ENCODE measurements at regions not wholly inside any gene's neighbourhood (a gene's known extent, or its start where the extent isn't known, plus 50 kb on each side); places are given as distances from the start of the nearest gene placed in this dataset.
A peak's percentile ranks its signal among the peaks of the same experiment; 100 is the strongest.

- ATAC-seq (no peak), DNase-seq (ENCODE audit: extremely low read depth in 1 of 4, low spot score in 3 of 4) (no peak), FAIRE-seq (no peak)
- no peaks in the 10 kb centered on the region for H3K79me2 ChIP-seq (ENCODE audit: control insufficient read depth, insufficient read depth, low read length)
- TF ChIP-seq SMAD4 (CRISPR knock-in tag; conservative IDR thresholded peaks at IDR 0.05) (0 out of 2 replicates have a peak, but pooled peaks have one; percentile 27), ZNF395 (CRISPR knock-in tag; IDR thresholded peaks at IDR 0.05) (no peak)
- H3K27ac ChIP-seq (ENCODE audit: extremely low read depth, low read depth, low read length), result no peak overlapping the region
- H4K20me1 ChIP-seq (replicated peaks; ENCODE audit: control insufficient read depth, insufficient read depth, low read length), result no peaks in the 10 kb centered on the region
- H3K9me3 ChIP-seq (replicated peaks; ENCODE audit: control insufficient read depth, insufficient read depth, low read depth, low read length), result no peaks in the 10 kb centered on the region
- H2AFZ ChIP-seq (ENCODE audit: low read depth, low read length), result no peak overlapping the region
- H3K4me1 ChIP-seq (replicated peaks in 1 of 2; ENCODE audit: control insufficient read depth in 2 of 2, insufficient read depth in 2 of 2, low read length in 2 of 2), result no peaks in the 10 kb centered on the region
- intact Hi-C loops (cut with micrococcal nuclease), result no loop called here
- H3K36me3 ChIP-seq (ENCODE audit: control insufficient read depth, insufficient read depth, low read length), result no peaks in the 10 kb centered on the region
- 0% methylated on average over 2 of the region's 2 CpGs for WGBS (ENCODE audit: insufficient coverage, low coverage, missing lambda C conversion rate)
- no peak overlapping the region for H3K9ac ChIP-seq (ENCODE audit: insufficient read depth in 1 of 2, low read depth in 2 of 2, low read length in 2 of 2)
- no peak overlapping the region for H3K4me2 ChIP-seq (ENCODE audit: insufficient read depth, low read length)
- peaks cover 0 to 24% of the 10 kb centered on the region in 2 experiments; a peak in 2 of 5 replicates for H3K27me3 ChIP-seq (ENCODE audit: control insufficient read depth in 2 of 2, insufficient read depth in 2 of 2, low read length in 2 of 2)
- H3K4me3 ChIP-seq, result no peak overlapping the region
- in situ Hi-C loops (cut with MboI), result no loop called here
- ChIA-PET CTCF (ENCODE audit: low intra/inter-chr PET ratio) (no interaction called here), POLR2A (no interaction called here)
- BruUV-seq (replicated peaks), result no TSS peak
- H3K9me1 ChIP-seq (ENCODE audit: control insufficient read depth, insufficient read depth, low read length), result no peaks in the 10 kb centered on the region
These were observed 271.9 kb downstream of the LOXHD1 start for GRCh38 chr18:46385124-46385523.

GRCh38 chr18:46386788-46387187 lies 270.2 kb downstream of the LOXHD1 start:
- DNase-seq (ENCODE audit: extremely low read depth in 1 of 4, low spot score in 3 of 4), result no peak
- CTCF ChIA-PET (ENCODE audit: low intra/inter-chr PET ratio), result no interaction called here
- in situ Hi-C loops (cut with MboI), result no loop called here
- Histone ChIP-seq H3K4me2 (ENCODE audit: insufficient read depth, low read length) (no peak overlapping the region), H3K79me2 (ENCODE audit: control insufficient read depth, insufficient read depth, low read length) (no peaks in the 10 kb centered on the region), H3K27me3 (ENCODE audit: control insufficient read depth in 2 of 2, insufficient read depth in 2 of 2, low read length in 2 of 2) (peaks cover 0 to 20% of the 10 kb centered on the region in 2 experiments; a peak in 2 of 5 replicates), H3K4me3 (no peak overlapping the region), H4K20me1 (replicated peaks; ENCODE audit: control insufficient read depth, insufficient read depth, low read length) (no peaks in the 10 kb centered on the region), H3K9me3 (replicated peaks; ENCODE audit: control insufficient read depth, insufficient read depth, low read depth, low read length) (no peaks in the 10 kb centered on the region), H2AFZ (ENCODE audit: low read depth, low read length) (no peak overlapping the region), H3K27ac (ENCODE audit: extremely low read depth, low read depth, low read length) (no peak overlapping the region), H3K9me1 (ENCODE audit: control insufficient read depth, insufficient read depth, low read length) (no peaks in the 10 kb centered on the region), H3K9ac (ENCODE audit: insufficient read depth in 1 of 2, low read depth in 2 of 2, low read length in 2 of 2) (no peak overlapping the region), H3K4me1 (replicated peaks in 1 of 2; ENCODE audit: control insufficient read depth in 2 of 2, insufficient read depth in 2 of 2, low read length in 2 of 2) (no peaks in the 10 kb centered on the region), H3K36me3 (ENCODE audit: control insufficient read depth, insufficient read depth, low read length) (no peaks in the 10 kb centered on the region)
- no peak for ATAC-seq
- BruUV-seq (replicated peaks), result no TSS peak
- WGBS (ENCODE audit: insufficient coverage, low coverage, missing lambda C conversion rate), result 0% methylated on average over 4 of the region's 5 CpGs
- POLR2A ChIA-PET, result no interaction called here
- FAIRE-seq, result no peak
- intact Hi-C loops (cut with micrococcal nuclease), result no loop called here
- no peak for TF ChIP-seq SP1 (CRISPR knock-in tag; IDR thresholded peaks at IDR 0.05)
- TF ChIP-seq HIVEP1 (CRISPR knock-in tag; IDR thresholded peaks at IDR 0.05), result no peak
- no peak for TF ChIP-seq CHD2 (IDR thresholded peaks at IDR 0.05; ENCODE audit: low read depth, low read length)
- no peak for TF ChIP-seq ZNF3 (CRISPR knock-in tag; IDR thresholded peaks at IDR 0.05)
- TF ChIP-seq TAF15 (IDR thresholded peaks at IDR 0.05; ENCODE audit: low read depth, low read length), result no peak
- no peak for TF ChIP-seq XRCC3 (IDR thresholded peaks at IDR 0.05)
- no peak for TF ChIP-seq ZNF780A (CRISPR knock-in tag; IDR thresholded peaks at IDR 0.05)
